ENCODE measurements at regions not wholly inside any gene's neighbourhood (a gene's known extent, or its start where the extent isn't known, plus 50 kb on each side); places are given as distances from the start of the nearest gene placed in this dataset.
"Not testable (repeated sequence)": the region's sequence is repeated elsewhere in the genome, so short reads cannot be mapped to it uniquely, and the experiment has no call there.

DNA sequence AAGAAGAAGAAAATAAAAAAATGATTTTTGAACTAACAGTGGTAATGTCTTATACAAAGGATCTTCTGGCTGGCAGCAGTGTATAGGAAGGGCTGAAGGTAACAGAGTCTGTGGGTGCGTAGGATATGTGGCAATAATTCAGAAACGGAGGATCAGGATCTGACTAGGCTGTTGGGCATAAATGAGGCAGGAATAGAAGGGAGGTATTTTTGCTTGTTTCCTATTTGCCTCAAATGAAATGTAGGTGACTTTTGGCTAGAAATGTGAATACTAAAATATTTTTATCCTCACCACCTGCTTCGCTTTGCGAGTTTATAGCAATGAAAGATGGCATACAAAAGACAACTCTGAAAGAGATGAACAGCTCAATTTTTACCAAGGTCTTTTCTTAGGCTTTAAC is 1086.1 kb upstream of the CELF4 start:
- no peaks in the 10 kb centered on the region for H3K27me3 Mint-ChIP-seq
- intact Hi-C loops (cut with micrococcal nuclease) = no loop called here
- no peaks in the 10 kb centered on the region for H3K36me3 Mint-ChIP-seq (ENCODE audit: low read depth)
- no peak overlapping the region for H3K4me3 Mint-ChIP-seq
- peaks cover 19% of the 10 kb centered on the region for H3K9me3 Mint-ChIP-seq
- no peak overlapping the region for H3K27ac Mint-ChIP-seq
- no peaks in the 10 kb centered on the region for H3K4me1 Mint-ChIP-seq (ENCODE audit: low read depth)

DNA sequence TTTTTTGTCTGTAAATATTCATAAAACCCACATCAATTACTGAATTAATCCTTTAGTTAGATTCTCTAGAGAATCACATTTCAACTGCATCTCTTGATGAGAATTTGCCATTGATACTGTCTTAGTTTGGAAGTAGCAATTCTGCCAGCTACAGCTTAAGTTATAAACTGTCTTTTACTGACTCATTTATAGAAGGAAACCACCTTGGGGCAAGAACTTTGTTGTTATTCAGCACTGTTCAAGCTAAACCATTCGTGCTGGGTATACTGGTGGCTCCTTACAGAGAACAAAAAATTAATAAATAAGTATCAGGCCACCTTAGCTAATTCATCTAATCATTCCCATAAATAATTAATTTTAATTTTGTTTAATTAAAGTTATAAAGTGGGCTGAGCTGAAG is 1082.6 kb upstream of the CELF4 start:
- intact Hi-C loops (cut with micrococcal nuclease) = no loop called here

DNA sequence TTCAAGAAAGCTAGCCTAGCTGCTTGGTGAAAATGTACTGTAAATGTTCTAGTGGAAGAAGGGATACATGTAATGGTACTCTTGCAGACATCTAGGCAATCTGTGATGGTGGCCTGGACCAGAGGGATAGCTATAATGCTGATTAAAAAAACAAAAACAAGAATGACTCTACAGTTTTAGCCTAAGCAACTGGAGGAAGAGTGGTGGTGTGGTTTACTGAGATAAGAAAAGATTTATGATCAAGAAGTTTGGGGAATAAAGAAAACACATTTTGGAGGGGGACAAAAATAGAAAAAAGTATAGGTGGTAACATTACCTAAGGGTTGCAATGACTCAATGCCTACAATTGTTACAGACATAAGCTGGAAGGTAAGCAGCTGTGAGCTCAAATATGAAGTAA is 1080.7 kb upstream of the CELF4 start:
- H3K4me1 Mint-ChIP-seq (ENCODE audit: low read depth) = no peaks in the 10 kb centered on the region
- H3K4me3 Mint-ChIP-seq = no peak overlapping the region
- H3K36me3 Mint-ChIP-seq (ENCODE audit: low read depth) = no peaks in the 10 kb centered on the region
- H3K27me3 Mint-ChIP-seq = no peaks in the 10 kb centered on the region
- H3K27ac Mint-ChIP-seq = no peak overlapping the region
- intact Hi-C loops (cut with micrococcal nuclease) = no loop called here
- peaks cover 12% of the 10 kb centered on the region for H3K9me3 Mint-ChIP-seq

More for the DNA sequence above, 1082.6 kb upstream of the CELF4 start:
- Mint-ChIP-seq H3K9me3 (peaks cover 10% of the 10 kb centered on the region), H3K27ac (no peak overlapping the region), H3K4me1 (ENCODE audit: low read depth) (no peaks in the 10 kb centered on the region), H3K27me3 (no peaks in the 10 kb centered on the region), H3K4me3 (no peak overlapping the region), H3K36me3 (ENCODE audit: low read depth) (no peaks in the 10 kb centered on the region)

DNA sequence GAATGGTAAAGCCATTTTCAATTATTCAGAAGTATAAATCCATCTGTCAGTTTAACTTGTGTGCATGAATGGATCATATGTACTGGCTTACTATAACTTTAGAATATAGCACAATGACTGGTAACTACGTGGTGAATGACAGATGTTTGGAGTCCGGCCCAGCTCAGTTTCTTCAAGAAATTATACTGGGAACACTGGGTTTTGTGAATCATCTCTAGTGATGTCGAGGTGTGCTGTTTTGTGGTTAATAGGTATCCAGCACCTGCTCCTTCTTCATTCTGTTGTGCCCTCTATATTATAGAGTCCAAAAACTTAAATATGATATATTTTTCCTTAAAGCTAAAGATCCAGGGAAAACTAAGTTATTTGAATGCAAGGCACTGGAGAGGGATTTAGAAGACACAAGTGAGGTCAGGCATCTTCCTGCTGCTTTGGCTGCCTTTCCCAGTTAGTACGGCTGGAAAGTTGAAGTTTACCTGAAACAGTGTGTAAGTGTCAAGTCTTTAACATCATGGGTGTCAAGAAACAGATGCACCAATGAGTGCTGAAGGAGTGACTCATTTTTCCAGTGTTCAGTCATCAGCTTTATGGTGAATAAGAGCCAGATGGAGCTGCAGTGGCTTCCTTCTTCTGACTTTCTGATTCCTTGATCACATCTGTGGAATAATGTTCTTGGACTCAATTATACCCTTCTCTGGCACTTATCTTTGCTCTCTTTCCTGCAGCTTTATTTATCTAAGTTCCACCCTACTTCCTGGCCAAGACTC is 1079.5 kb upstream of the CELF4 start:
- Mint-ChIP-seq H3K36me3 (ENCODE audit: low read depth) (no peaks in the 10 kb centered on the region), H3K27me3 (no peaks in the 10 kb centered on the region), H3K4me3 (no peak overlapping the region), H3K9me3 (peaks cover 13% of the 10 kb centered on the region), H3K27ac (no peak overlapping the region), H3K4me1 (ENCODE audit: low read depth) (no peaks in the 10 kb centered on the region)
- intact Hi-C loops (cut with micrococcal nuclease) = no loop called here

DNA sequence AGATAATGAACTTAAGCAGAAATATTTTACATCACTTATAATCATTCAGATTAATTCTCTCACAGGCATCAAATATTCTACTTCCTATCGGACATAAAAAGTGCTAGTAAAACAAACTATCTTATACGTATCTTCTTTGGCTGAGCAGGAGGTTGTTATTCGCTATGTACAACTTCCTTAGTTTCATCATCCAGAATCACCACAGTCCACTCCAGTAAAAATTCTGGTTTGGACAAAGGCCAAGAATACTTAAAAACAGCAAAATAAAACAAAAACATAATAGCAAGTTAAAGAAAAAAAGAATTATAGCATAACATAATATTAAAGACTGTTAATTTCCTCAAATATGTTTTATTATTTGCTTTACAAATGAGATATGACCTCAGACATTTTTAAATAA is 1077.1 kb upstream of the CELF4 start:
- Mint-ChIP-seq H3K9me3 (peaks cover 33% of the 10 kb centered on the region), H3K27ac (no peak overlapping the region), H3K36me3 (ENCODE audit: low read depth) (no peaks in the 10 kb centered on the region), H3K27me3 (no peaks in the 10 kb centered on the region), H3K4me3 (no peak overlapping the region), H3K4me1 (ENCODE audit: low read depth) (no peaks in the 10 kb centered on the region)
- intact Hi-C loops (cut with micrococcal nuclease) = no loop called here

DNA sequence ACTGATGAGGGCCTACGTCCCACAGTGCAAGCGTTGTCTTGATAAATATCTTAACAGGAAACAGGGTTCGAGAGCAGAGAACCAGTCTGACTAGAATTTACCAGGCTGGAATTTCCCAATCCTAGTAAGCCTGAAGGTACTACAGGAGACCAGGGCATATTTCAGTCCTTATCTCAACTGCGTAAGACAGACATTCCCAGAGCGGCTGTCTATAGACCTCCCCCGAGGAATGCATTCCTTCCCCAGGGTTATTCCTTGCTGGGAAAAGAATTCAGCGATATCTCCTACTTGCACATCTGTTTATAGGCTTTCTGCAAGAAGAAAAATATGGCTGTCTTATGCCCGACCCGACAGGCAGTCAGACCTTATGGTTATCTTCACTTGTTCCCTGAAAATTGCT is 1074.1 kb upstream of the CELF4 start:
- intact Hi-C loops (cut with micrococcal nuclease); H3K27ac Mint-ChIP-seq; H3K27me3 Mint-ChIP-seq; H3K4me1 Mint-ChIP-seq (ENCODE audit: low read depth); H3K4me3 Mint-ChIP-seq; H3K36me3 Mint-ChIP-seq (ENCODE audit: low read depth): not testable (repeated sequence)
- H3K9me3 Mint-ChIP-seq = peaks cover 42% of the 10 kb centered on the region

DNA sequence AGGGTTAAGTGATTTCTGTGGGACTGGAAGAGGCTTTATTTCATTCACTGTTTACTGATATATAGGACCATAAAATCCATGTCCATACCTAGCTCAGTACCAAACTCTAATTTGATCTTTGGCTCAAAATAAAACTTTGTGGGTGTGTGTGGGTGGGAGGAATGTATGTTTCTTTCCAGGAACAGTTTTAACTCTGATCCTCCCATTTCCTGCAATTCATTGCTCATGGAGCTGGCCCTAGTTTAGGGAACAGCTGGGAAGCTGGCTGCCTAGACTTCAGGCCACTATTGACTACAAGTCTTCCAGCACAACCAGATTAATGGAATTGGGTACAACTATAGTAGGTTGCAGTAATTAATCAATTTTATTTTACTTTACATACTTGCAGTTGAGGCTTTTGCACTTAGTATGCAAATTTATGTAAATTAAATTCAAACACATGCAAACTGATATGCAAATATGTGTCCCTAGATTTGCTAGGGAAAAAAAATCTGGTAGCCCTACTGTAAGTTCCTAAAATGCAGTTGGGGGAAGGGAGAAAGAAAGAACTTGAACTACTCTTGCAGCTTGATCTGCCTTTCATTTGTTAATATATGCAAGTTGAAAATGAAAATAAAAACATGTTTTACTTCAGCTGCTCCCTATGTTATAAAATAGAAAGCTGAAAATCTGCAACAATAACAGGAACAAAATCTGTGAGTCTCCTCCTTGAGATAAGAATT is 1070.3 kb upstream of the CELF4 start:
- intact Hi-C loops (cut with micrococcal nuclease) = no loop called here
- no peak overlapping the region for H3K27ac Mint-ChIP-seq
- no peaks in the 10 kb centered on the region for H3K4me1 Mint-ChIP-seq (ENCODE audit: low read depth)
- H3K27me3 Mint-ChIP-seq = no peaks in the 10 kb centered on the region
- H3K9me3 Mint-ChIP-seq = peaks cover 41% of the 10 kb centered on the region
- H3K4me3 Mint-ChIP-seq = no peak overlapping the region
- H3K36me3 Mint-ChIP-seq (ENCODE audit: low read depth) = no peaks in the 10 kb centered on the region

DNA sequence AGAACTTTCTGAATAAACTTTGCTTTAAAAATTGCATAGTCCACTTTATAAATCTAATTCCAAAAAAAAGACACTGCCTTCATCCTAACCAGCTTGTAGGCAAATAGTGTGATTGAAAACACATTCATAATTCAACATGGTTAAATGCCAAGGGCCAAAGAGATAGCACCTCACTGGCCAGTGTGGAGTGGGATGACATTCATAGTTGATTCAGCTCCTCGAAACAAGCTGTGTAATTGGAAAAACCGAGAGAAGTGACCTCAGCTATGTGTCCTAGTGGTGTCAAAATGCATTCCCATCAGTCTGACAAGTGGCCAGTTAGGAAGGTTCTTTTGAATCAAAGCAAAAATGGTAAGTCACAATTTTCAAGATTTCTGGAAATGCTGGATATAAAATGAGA is 1068.5 kb upstream of the CELF4 start:
- H3K4me3 Mint-ChIP-seq = no peak overlapping the region
- H3K36me3 Mint-ChIP-seq (ENCODE audit: low read depth) = no peaks in the 10 kb centered on the region
- intact Hi-C loops (cut with micrococcal nuclease) = no loop called here
- no peaks in the 10 kb centered on the region for H3K27me3 Mint-ChIP-seq
- H3K27ac Mint-ChIP-seq = no peak overlapping the region
- H3K4me1 Mint-ChIP-seq (ENCODE audit: low read depth) = no peaks in the 10 kb centered on the region
- H3K9me3 Mint-ChIP-seq = peaks cover 38% of the 10 kb centered on the region

DNA sequence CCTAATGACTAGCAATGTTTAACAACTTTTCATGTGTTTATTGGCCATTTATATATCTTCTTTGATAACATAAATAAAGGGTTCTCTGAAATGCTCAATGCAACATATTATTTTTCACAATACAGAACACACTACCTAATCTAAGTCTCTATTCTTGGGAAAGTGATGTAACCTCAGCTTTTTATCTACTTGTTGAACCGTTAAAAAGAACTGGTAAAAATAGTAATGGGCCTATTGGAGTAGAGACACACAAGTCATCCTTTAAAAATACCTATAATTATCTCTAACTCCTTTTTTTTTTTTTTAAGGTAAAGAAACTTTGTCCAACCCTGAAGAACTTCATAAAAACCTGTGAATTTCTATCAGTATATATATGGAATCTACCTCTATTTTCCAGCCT is 1067.7 kb upstream of the CELF4 start:
- Mint-ChIP-seq H3K4me3 (no peak overlapping the region), H3K27me3 (no peaks in the 10 kb centered on the region), H3K27ac (no peak overlapping the region), H3K9me3 (peaks cover 31% of the 10 kb centered on the region), H3K4me1 (ENCODE audit: low read depth) (no peaks in the 10 kb centered on the region), H3K36me3 (ENCODE audit: low read depth) (no peaks in the 10 kb centered on the region)
- intact Hi-C loops (cut with micrococcal nuclease) = no loop called here

DNA sequence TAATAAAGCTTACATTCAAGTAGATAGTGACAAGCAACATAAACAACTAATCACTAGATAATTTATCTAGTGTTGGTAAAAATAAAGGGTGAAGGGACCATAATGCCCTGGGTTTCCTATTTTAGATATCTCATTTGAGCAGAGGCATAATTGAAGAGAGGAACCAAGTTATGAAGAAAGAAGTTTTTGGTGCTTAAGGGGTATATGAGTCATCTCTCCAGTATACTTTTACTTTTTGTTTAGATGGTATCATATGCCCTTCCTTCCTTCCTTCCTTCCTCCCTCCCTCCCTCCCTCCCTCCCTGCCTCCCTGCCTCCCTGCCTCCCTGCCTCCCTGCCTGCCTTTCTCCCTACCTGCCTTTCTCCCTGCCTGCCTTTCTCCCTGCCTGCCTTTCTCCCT is 1053.5 kb upstream of the CELF4 start:
- Mint-ChIP-seq H3K36me3 (ENCODE audit: low read depth) (no peaks in the 10 kb centered on the region), H3K9me3 (peaks cover 23% of the 10 kb centered on the region), H3K27ac (no peak overlapping the region), H3K4me3 (no peak overlapping the region), H3K27me3 (no peaks in the 10 kb centered on the region), H3K4me1 (ENCODE audit: low read depth) (no peaks in the 10 kb centered on the region)
- intact Hi-C loops (cut with micrococcal nuclease) = no loop called here

DNA sequence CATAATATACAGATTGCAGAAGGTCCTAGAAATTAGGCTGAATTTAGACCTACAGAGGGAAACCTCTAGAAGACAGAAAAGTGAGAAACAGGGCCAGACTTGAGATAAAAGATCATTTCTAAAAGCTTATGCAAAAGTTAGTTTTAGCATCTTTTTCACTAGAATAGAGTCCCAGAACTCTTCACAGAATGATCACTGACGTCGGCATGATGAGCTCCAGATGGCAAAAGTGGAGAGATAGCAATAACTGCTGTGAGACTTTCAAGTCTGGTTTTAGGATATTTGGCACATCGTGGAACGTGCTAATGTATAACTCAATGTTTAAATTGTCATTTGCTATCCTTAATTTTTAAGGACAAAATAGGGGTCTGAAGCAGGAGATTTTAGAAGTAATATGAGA is 1050.7 kb upstream of the CELF4 start:
- intact Hi-C loops (cut with micrococcal nuclease) = no loop called here
- Mint-ChIP-seq H3K27me3 (no peaks in the 10 kb centered on the region), H3K9me3 (peaks cover 21% of the 10 kb centered on the region), H3K27ac (no peak overlapping the region), H3K36me3 (ENCODE audit: low read depth) (no peaks in the 10 kb centered on the region), H3K4me3 (no peak overlapping the region), H3K4me1 (ENCODE audit: low read depth) (no peaks in the 10 kb centered on the region)

DNA sequence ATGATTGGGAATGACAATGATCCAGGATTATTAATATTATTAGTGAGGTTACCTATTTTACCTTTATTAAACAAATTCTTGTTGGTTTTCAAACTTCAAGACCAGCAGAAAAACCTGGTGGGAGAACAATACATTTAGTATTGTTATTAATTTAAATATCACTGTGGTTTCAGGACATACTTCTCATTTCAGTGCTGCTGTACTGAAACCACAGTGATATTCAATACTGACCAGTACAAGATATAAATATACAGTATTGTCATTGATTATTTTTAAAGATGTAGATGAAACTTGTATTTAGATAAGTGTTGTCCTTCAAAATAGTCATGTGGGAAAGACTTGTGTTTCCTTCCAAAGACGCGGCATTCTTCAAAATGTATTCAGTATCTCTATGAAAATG is 1047.3 kb upstream of the CELF4 start:
- Mint-ChIP-seq H3K4me3 (no peak overlapping the region), H3K36me3 (ENCODE audit: low read depth) (no peaks in the 10 kb centered on the region), H3K4me1 (ENCODE audit: low read depth) (no peaks in the 10 kb centered on the region), H3K27me3 (no peaks in the 10 kb centered on the region), H3K9me3 (peaks cover 21% of the 10 kb centered on the region), H3K27ac (no peak overlapping the region)
- intact Hi-C loops (cut with micrococcal nuclease) = no loop called here

DNA sequence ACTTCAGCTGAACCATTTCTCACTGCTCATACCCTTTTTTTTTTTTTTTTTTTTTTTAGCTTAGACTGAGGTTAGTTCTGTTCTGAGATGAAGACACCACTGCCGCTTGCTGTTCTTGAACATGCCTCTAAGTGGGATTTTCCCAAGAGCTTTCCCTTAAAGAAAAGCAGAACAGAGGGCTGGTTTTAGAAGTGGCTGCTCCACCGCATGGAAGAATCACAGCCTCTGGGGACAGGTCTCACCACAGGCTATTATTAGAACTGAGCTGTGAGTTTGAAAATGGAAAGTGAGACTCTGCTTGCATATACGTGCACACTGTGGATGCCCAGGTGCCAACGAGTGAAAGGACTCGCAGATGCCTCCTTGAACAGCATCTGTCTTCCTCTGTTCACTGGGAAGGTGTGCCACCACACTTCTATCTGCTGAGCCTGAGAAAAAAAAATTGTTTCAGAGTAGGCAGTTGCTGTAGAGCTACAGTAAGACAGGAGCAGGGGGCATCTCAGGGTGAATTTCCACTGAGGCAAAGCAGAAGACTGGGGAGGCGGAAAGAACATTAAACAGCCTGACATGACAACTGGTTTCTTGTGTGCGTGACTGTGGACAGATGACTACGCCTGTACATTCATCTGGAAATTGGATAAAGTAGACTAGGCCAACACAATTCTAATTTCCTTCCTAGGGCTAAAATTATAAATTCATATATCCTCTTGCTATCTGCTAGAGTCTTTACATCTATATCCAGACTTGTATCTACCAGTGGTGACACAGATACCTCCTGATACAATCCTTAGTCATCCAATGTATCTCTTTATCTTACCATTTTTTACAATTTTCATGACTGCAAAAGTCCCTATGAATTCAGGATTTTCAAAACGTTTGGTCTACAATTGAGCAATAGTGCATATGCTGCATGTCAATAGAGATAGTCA is 1045.7 kb upstream of the CELF4 start:
- Mint-ChIP-seq H3K27me3 (no peaks in the 10 kb centered on the region), H3K4me1 (ENCODE audit: low read depth) (no peaks in the 10 kb centered on the region), H3K4me3 (no peak overlapping the region), H3K36me3 (ENCODE audit: low read depth) (no peaks in the 10 kb centered on the region), H3K9me3 (peaks cover 15% of the 10 kb centered on the region), H3K27ac (no peak overlapping the region)
- intact Hi-C loops (cut with micrococcal nuclease) = no loop called here

DNA sequence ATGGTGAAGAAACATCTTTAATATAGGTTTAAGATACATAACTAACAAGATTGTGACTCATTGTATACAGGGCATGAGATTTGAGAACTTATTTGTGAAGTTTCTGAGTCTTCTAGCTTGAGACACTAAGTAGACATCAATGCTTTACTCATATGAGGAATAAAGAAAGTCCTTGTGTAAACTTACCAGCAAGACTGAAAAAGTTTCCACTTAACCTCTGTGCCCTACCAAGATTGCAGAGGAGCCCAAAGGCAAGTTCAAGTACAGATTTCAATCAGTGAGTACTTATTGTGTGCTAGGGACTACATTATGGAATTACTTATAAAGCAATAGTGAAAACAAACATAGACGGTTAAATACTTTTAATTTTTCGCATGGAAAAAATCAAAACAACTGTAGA is 1041.2 kb upstream of the CELF4 start:
- no peaks in the 10 kb centered on the region for H3K36me3 Mint-ChIP-seq (ENCODE audit: low read depth)
- intact Hi-C loops (cut with micrococcal nuclease) = no loop called here
- H3K27ac Mint-ChIP-seq = no peak overlapping the region
- H3K4me1 Mint-ChIP-seq (ENCODE audit: low read depth) = no peaks in the 10 kb centered on the region
- no peak overlapping the region for H3K4me3 Mint-ChIP-seq
- H3K9me3 Mint-ChIP-seq = no peaks in the 10 kb centered on the region
- no peaks in the 10 kb centered on the region for H3K27me3 Mint-ChIP-seq

Measured in dendritic cell treated with granulocyte-macrophage colony-stimulating factor and Interleukin-4, amounts not matched to agents 40 ng/mL and 50 ng/mL, for 4 days (primary cell).